CD4-positive, alpha-beta T cell treated with Interleukin-4 for 4 hours (primary cell): ENCODE measurements at regions not wholly inside any gene's neighbourhood (a gene's known extent, or its start where the extent isn't known, plus 50 kb on each side); places are given as distances from the start of the nearest gene placed in this dataset.
"Not testable (repeated sequence)": the region's sequence is repeated elsewhere in the genome, so short reads cannot be mapped to it uniquely, and the experiment has no call there.

Source experiments
- DNase-seq: peaks from one replicate; pipeline ENCODE4 v3.0.0-alpha.2; 2020

DNA sequence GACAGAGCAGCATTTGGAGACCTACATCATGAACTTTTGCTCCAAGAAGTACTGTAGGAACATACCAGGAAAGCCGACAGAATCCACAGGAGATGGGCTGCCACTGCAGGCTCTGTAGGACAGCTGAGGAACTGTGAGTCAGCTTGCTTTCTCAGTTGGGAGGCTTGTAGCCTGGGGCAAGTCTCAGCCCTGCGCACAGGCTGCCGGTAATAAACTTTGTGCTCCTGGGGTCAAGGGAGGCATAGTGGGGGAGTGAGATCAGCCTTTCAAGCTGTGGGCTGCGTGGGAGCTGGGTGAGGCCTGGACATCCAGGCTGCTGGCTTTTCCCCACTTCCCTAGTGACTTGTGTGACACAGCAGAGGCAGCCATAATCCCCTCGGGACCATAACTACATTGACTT lies 718.0 kb upstream of the CDH10 start:
- DNase-seq = no peak

DNA sequence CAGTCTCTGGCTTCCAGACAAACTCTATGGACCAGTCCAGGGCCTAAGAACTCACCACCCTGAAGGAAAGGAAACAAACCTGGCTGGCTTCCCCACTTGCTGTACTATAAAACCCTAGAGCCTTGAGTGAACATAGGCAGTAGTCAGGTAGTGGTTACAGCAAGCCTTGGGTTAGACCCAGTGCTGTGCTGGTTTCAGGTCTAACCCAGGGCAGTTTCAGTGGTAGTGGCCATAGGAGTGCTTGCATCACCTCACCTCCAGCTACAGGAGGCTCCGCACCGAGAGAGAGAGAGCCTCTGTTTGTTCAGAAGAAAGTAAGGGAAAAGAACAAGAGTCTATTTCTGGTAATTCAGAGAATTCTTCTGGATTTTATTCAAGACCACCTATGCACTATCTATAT lies 714.1 kb upstream of the CDH10 start:
- DNase-seq = no peak

DNA sequence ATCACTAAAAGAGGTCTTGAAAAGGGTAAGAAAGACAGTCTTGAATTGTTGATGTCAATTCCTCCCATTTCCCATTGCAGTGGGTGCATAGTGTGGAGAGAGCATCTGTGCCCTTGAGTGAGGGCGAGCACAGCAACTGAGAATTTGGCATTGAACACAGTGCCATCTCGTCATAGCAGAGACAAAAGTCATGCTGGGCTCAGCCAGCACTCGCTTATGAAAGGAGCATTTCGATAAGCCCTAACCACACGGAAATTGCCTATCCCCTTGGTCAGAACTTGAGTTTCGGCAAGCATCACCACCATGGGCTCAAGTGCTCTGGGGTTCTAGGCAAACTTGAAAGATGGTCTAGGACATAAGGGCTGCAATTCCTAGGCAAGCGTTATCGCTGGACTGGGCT lies 712.8 kb upstream of the CDH10 start:
- DNase-seq = no peak

GRCh38 chr5:25349746-25350145 lies 705.0 kb upstream of the CDH10 start:
- no peak for DNase-seq

- DNase-seq = no peak
Measured at GRCh38 chr5:25345240-25345771, 700.5 kb upstream of the CDH10 start.

DNA sequence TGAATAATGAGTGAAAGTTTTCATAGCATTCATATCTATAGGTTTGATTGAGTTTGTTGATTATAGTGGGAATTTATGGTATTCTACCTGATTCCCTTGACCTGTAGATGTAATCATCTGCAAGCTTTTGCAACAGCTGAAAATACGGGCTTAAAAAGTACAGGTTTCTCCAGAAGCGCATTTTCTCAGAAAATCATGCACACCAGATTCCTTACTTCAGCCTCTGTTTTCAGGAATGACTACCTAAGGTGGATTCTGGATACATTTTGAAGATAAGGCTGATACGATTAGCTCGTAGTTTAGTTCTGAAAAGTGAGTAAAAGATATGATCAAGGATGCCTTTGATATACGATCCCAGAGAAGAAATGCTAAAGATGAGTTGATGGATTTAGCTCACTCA lies 694.8 kb upstream of the CDH10 start:
- DNase-seq = no peak

GRCh38 chr5:25334350-25334749 lies 689.6 kb upstream of the CDH10 start:
- no peak for DNase-seq

- no peak for DNase-seq
Measured at GRCh38 chr5:25330721-25331120, 685.9 kb upstream of the CDH10 start.

DNA sequence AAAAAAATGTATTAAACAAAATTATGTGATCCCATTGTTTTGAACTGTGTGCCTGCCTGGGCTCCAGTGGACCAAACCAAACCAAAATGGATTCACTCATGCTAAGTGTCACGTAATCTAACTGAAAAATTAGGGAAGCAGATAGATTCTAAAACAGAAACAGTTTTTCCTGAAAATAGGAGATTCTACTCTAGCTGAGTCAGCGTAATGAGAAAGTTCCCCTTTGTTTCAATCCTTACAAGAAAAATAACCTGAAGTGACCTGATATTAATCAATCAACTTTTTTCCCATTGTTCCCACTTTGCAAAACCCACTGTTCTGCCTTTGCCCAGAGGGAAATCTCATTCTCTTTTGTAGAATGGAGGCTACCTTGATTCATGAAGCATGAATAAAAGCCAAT lies 682.4 kb upstream of the CDH10 start:
- DNase-seq = no peak

DNA sequence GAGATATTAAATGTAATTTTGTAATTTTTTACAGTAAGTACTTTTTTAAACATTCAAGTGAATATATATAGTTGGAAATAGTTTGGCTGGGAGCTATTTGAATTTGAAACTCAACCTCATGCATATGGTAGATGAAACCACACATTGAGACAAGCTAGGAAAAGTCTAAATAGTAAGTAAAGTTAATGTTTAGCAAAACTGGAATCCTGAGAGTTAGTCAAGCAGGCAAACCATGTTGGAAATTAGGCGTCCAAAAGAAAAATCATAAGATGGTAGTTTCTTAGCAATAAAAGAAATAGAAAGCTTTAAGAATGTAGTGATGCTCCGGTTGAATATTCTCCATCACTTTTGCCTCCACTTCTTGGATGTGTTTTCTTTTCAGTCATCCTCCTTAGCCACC lies 657.1 kb upstream of the CDH10 start:
- no peak for DNase-seq

DNA sequence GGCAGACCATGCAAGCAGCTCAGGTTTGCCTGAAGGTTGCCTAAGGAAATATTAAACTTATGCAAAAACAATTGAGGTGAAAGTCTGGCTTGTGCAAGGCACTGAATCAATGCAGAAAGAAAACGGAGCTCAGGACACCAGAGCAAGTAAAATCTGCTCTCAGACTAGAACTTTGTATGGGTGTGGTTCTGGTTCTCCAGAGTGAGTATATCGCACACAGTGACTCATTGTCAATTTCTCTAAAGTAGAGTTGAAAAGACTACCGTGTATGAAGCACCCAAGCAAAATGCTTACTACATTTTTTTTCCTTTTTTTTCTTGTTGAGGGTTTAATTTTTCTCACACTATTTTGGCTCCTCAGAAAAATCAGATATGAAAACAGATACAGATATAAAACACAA lies 650.3 kb upstream of the CDH10 start:
- DNase-seq = no peak

GRCh38 chr5:25289766-25290165 lies 645.0 kb upstream of the CDH10 start:
- DNase-seq = not testable (repeated sequence)

DNA sequence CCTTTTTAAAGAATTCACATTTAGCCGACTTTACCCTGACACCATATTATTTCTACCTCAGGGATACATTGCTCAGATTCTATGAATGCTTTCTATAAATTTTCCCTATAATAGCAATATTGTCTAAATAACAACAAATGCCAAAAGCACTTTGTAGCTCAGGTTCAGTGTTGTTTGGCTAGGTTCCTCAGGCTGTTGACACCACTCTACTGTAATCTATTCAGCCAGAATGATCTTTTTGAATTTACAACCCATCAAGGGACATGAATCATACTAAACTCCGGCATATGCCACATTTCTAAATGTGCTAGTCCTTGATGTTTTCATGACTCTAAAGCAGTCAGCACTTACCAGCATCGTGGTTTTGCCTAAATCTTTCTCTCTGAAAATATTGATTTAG lies 641.5 kb upstream of the CDH10 start:
- DNase-seq = no peak

GRCh38 chr5:25285136-25285535 lies 640.4 kb upstream of the CDH10 start:
- DNase-seq = no peak

- DNase-seq = not testable (repeated sequence)
Measured at GRCh38 chr5:25263507-25263906, 618.7 kb upstream of the CDH10 start.

- DNase-seq = no peak
Measured at GRCh38 chr5:25262221-25262620, 617.4 kb upstream of the CDH10 start.

DNA sequence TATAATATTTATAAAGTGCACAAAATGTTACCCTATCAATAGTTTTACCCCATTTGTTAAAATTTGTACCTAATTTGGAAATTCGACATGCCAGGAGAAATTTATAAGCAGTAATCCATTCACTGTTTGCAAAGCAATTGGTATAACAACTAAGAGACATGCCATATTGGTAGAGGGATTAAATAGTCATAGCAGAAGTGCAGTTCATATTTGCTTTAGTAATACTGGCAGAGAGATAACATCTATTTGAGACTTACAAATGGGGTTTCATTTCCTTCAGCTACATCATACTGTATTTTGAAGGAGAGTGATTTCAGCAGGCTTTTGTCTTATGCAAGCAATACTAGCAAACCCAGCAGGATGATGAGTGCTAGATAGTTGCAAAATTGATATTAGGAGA lies 610.4 kb upstream of the CDH10 start:
- no peak for DNase-seq

DNA sequence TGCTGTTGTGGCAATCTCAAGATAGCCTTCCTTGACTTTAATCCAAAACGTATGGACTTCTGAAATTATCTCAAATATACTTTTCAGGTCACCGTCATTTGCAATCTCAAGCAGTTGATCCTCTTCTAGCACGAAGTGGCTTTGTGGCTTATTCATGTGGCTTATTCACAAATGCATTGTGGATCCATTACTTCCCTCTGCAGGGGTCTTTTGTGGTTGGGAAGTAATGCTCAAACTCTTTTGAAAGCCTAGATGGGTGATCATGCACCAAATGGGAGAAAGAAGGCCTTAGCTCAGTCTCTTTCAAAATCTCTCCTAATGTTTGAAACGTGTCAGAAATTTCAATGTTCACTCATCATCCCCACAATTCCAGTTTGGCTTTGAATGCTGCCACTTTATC lies 597.2 kb upstream of the CDH10 start:
- DNase-seq = no peak

DNA sequence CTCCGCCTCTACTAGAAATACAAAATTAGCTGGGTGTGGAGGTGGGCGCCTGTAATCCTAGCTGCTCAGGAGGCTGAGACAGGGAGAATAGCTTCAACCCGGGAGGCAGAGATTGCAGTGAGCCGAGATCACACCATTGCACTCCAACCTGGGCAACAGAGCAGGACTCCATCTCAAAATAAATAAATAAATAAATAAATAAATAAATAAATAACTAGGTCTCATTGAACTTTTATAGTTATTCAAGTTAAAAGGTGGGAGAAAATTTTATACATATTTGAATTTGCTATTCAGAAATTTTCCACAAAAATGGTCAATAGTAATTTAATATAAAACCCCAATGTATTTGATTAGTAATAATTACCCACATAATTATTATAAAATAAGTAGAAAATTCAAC lies 593.9 kb upstream of the CDH10 start:
- not testable (repeated sequence) for DNase-seq

DNA sequence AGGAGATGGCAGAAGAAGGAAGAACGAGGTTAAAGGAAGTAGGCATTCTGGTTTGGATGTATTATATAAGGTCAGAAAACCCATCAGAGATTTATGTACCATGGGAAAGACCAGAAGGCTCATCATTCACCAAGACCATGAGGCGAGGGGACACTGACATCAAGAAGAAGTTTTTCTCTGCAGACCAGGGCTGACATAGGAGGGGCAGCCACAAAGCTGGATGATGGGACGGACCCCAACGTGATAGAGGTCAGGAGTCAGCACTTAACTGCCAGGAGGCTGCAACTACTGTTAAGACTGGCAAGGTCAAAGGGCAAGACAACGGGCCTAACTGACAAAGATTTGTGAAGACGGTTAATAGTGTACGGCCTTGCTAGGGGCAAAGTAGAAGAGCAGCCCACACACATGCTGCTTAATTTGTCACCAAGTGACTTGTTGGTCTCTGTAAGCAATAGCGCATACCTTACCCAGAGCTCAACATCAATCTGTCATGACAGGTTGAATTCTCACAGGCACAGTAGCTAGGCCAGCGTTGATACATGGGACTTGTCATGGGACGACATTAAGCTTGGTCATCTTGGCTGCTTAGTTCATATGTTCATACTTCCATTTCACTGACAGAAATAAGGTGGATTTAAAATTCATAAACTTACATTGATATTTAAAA lies 579.7 kb upstream of the CDH10 start:
- DNase-seq = no peak

GRCh38 chr5:25199902-25200301 lies 555.1 kb upstream of the CDH10 start:
- not testable (repeated sequence) for DNase-seq

GRCh38 chr5:25190521-25191000 lies 545.8 kb upstream of the CDH10 start:
- no peak for DNase-seq

DNA sequence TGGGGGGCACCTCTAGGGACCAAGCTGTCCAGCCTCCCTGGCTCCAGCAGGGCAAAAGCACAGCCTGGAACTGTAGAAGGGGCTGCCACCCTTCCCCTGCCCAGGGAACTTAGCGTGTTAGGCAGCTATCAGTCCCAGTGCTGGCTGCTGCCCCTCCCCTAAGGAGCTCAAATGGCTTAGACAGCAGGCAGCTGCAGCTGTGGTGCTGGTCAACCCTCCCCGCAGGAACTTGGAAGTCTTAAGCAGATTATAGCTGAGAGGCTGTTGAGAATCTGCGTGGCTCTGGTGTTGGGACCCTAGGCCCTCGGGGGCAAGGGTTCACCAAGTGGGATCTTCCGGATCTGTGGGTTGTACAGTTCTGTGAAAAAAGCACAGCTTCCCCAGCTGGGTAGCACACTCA lies 536.5 kb upstream of the CDH10 start:
- DNase-seq = no peak

DNA sequence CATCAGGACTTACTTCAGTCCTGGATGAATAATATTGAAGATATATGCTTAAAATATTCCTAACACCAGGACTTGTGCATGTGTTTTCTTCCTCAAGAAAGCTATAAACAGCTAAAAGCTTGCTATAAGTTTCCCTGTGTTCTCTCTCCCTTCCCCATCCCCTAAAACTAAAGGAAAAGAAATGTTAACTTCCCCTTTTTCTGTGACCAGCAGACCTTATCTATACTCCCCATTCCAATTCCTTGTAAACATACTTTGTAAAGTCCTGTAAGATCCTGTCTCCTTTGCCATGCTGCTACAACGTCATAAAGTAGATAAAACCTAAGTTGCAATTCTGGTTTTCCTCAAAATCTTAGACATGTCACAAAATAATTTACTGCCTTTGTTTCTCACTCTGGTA lies 517.8 kb upstream of the CDH10 start:
- not testable (repeated sequence) for DNase-seq

GRCh38 chr5:25160891-25161290 lies 516.1 kb upstream of the CDH10 start:
- no peak for DNase-seq
